Stomach (tissue), 8 donors: ENCODE measurements at regions not wholly inside any gene's neighbourhood (a gene's known extent, or its start where the extent isn't known, plus 50 kb on each side); places are given as distances from the start of the nearest gene placed in this dataset.

Experiments used
- DNase-seq, 2 donors: peaks; one replicate each; pipeline versions ENCODE4 v3.0.0 to v3.0.0-alpha.2; 2013 to 2019
- H3K27ac ChIP-seq, 5 donors: fragments of 200-600 bp in 4 of 5; sonication (generic) in 4 of 5; one replicate each; pipeline ENCODE4 v1.5.1; 2013 to 2019; ENCODE audit warnings: mild to moderate bottlenecking in 1 of 5, moderate library complexity in 1 of 5
- H3K27me3 ChIP-seq, 3 donors: fragments of 200-600 bp; sonication (generic); one replicate each; pipeline ENCODE4 v1.5.1; 2017 to 2019; ENCODE audit warnings: mixed run types in 1 of 3
- H3K36me3 ChIP-seq, 4 donors: fragments of 200-600 bp; sonication (generic); 1 replicate in 3 of 4; 2 replicates in 1 of 4; pipeline ENCODE4 v1.5.1; 2016 to 2019
- H3K4me1 ChIP-seq, 4 donors: fragments of 200-600 bp; sonication (generic); one replicate each; pipeline ENCODE4 v1.5.1; 2016 to 2019
- H3K4me3 ChIP-seq, 4 donors: fragments of 200-600 bp; sonication (generic) in 3 of 4; one replicate each; pipeline ENCODE4 v1.5.1; 2016 to 2019; ENCODE audit warnings: mild to moderate bottlenecking in 1 of 4
- H3K9me3 ChIP-seq, 4 donors: fragments of 200-600 bp; sonication (generic); one replicate each; pipeline ENCODE4 v1.5.1; 2016 to 2019
- EP300 ChIP-seq: sonication (generic); formaldehyde crosslinking; IDR thresholded peaks from one replicate; pipeline ENCODE4 v1.6.1; 2017; ENCODE audit warnings: antibody characterized with exemption
- POLR2A ChIP-seq, 4 donors: fragments of 450-650 bp; IDR thresholded peaks; one replicate each; pipeline ENCODE4 v1.6.1; 2016; ENCODE audit warnings: antibody characterized with exemption in 4 of 4, control low read depth in 2 of 4, mild to moderate bottlenecking in 1 of 4, moderate library complexity in 1 of 4
- POLR2AphosphoS5 ChIP-seq, 3 donors: sonication (generic); formaldehyde crosslinking; IDR thresholded peaks; one replicate each; pipeline ENCODE4 v1.6.1; 2016; ENCODE audit warnings: antibody characterized with exemption in 3 of 3
- WGBS, 5 donors: extraction: QIAGEN DNeasy Blood & Tissue Kit in 3 of 5; methylation state at CpG; one replicate each; pipeline versions ENCODE4 v1.1.5 to v1.1.7; 2013 to 2018; 5-methylcytosine and 5-hydroxymethylcytosine counted together
- intact Hi-C: fragments of 100-400 bp; cut with DNase I; formaldehyde crosslinking; loops from one replicate; pipeline ENCODE4 v1.15.1; 2023; ENCODE audit warnings: low total_unique reads
- TF ChIP-seq, protein P1 (sequence below), 7 experiments: fragments of 450-650 bp in 4 of 7; fragments of 200-600 bp in 3 of 7; sonication (generic) in 3 of 7; IDR thresholded peaks; one replicate each; pipeline ENCODE4 v1.5.1; 2016 to 2019; ENCODE audit warnings: antibody characterized with exemption in 7 of 7, control low read depth in 2 of 7, mild to moderate bottlenecking in 1 of 7
- donor health status: healthy with polysubstance abuse.
- donor health status: Bipolar disorder and iron deficiency.
- donor health status: healthy.

DNA sequence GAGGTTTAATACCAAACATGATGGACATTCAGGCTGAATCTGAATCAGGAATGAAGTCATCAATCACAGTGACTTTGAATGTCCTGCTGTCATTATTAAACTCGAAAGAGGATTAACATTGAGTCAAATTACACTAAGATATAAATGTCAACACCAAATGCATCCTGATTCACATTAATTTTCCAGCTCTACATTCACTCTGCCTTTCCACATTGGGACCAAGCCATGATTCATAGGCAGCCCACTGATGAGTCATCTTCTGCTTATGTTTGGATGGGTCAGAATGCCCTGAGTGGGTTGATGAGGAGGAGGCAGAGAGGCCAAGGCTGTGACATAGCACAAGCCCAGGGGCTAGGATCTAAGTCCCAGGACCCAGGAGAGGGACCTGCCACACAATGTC is 247.6 kb upstream of the RPS6KA3 start:
- 29 to 43% (median 33%) methylated on average over 1 of the region's 1 CpG for WGBS, 5 donors
- TF ChIP-seq EP300, result no peak
- Histone ChIP-seq H3K9me3 (no peaks in the 10 kb centered on the region), H3K4me3 (no peak overlapping the region), H3K27me3 (peaks cover 0 to under 1% (median 0%) of the 10 kb centered on the region in 3 donors), H3K36me3 (no peaks in the 10 kb centered on the region), H3K4me1 (no peaks in the 10 kb centered on the region), H3K27ac (no peak overlapping the region)
- no peak for DNase-seq
- intact Hi-C loops, result no loop called here

DNA sequence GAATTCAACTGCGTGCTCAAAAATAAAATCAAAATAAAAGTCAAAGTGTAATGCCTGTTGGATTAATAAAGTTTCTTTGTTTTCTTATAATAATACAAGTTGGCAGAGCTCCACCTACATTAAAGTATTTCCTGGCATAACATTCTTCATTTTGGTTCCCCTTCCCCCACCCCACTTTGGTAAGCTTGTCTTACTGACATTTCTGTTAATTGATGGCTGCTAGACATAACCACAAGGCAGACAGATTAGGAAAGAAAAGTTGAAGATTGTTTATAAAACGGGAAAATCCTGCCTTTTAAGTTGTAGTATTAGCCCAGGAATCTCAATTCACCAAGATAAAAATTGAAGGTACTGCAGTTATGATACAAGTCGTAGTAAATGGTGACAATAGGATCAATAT is 246.5 kb upstream of the RPS6KA3 start:
- no peak for DNase-seq
- intact Hi-C loops, result no loop called here
- WGBS, 5 donors, result 45 to 70% (median 57%) methylated on average over 3 of the region's 3 CpGs
- Histone ChIP-seq H3K4me3 (no peak overlapping the region), H3K27me3 (peaks cover 0 to 3% (median 0%) of the 10 kb centered on the region in 3 donors), H3K36me3 (no peaks in the 10 kb centered on the region), H3K9me3 (no peaks in the 10 kb centered on the region), H3K27ac (no peak overlapping the region), H3K4me1 (no peaks in the 10 kb centered on the region)
- TF ChIP-seq, protein P1, sequence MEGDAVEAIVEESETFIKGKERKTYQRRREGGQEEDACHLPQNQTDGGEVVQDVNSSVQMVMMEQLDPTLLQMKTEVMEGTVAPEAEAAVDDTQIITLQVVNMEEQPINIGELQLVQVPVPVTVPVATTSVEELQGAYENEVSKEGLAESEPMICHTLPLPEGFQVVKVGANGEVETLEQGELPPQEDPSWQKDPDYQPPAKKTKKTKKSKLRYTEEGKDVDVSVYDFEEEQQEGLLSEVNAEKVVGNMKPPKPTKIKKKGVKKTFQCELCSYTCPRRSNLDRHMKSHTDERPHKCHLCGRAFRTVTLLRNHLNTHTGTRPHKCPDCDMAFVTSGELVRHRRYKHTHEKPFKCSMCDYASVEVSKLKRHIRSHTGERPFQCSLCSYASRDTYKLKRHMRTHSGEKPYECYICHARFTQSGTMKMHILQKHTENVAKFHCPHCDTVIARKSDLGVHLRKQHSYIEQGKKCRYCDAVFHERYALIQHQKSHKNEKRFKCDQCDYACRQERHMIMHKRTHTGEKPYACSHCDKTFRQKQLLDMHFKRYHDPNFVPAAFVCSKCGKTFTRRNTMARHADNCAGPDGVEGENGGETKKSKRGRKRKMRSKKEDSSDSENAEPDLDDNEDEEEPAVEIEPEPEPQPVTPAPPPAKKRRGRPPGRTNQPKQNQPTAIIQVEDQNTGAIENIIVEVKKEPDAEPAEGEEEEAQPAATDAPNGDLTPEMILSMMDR (IDR thresholded peaks at IDR 0.05), result no peak
- no peak for TF ChIP-seq POLR2AphosphoS5 (IDR thresholded peaks at IDR 0.05)
- no peak for TF ChIP-seq EP300
- no peak for TF ChIP-seq POLR2A (IDR thresholded peaks at IDR 0.05)

DNA sequence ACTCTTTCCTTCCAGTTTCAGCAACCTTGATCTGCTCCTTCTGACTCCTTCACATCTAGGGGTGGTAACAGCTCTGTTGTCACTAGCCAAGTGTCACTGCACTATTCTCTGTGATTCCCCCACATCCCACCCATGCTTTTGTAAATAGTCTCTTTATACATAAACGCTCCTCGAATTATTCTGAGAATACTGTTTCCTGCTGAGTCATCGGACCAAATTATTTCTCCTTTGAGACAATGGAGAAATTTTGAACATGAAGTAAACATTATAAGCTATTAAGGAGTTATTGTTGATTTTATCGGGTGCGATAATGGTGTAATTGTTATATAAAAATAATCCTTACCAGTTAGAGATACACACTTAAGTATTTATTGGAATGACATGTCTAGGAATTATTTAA is 245.1 kb upstream of the RPS6KA3 start:
- WGBS, 5 donors, result 60 to 79% (median 73%) methylated on average over 5 of the region's 5 CpGs
- Histone ChIP-seq H3K27me3 (peaks cover 0 to 3% (median 0%) of the 10 kb centered on the region in 3 donors), H3K9me3 (no peaks in the 10 kb centered on the region), H3K4me1 (no peaks in the 10 kb centered on the region), H3K4me3 (no peak overlapping the region), H3K36me3 (no peaks in the 10 kb centered on the region), H3K27ac (no peak overlapping the region)
- intact Hi-C loops, result no loop called here
- no peak for DNase-seq
- TF ChIP-seq POLR2AphosphoS5 (IDR thresholded peaks at IDR 0.05) (no peak), EP300 (no peak), POLR2A (IDR thresholded peaks at IDR 0.05) (no peak)
- TF ChIP-seq, protein P1 (IDR thresholded peaks at IDR 0.05), result no peak

DNA sequence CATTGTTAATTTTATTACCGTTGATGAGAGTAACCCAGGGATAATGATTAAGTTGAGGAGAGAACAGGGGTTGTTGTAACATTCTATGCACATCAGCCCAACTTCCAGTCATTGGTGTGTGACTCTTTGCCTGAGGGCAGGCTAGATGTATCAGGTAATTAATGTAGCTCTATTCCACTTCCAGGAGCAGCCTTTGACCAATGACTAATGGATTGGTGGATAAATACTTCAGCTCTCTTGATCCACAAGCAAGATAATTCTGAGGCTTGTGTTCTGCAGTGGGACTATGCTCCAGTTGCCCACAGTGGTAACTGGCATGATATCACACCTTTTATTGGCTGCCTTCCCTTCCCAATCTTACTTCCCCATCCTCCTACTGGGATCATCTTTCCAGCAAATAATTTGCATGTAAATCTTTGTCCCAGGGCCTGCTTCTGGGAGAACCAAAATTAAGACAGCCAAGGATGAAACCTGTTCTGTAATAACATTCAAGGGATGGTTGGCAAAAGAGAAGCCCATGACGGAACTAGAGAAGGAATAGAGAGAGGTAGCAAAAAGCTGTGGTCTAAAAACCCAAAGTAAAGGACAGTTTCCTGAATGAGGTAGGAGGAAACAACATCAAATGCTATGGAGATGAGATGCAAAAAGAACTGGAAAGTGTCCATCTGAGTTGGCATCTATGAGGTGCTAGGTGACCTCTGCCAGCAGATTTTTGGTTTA is 241.4 kb upstream of the RPS6KA3 start:
- intact Hi-C loops, result no loop called here
- Histone ChIP-seq H3K27me3 (peaks cover 0 to 3% (median 0%) of the 10 kb centered on the region in 3 donors), H3K4me3 (no peak overlapping the region), H3K9me3 (no peaks in the 10 kb centered on the region), H3K36me3 (no peaks in the 10 kb centered on the region), H3K4me1 (no peaks in the 10 kb centered on the region), H3K27ac (no peak overlapping the region)
- TF ChIP-seq EP300, result no peak
- TF ChIP-seq, protein P1 (IDR thresholded peaks at IDR 0.05), result no peak
- no peak for TF ChIP-seq POLR2A (IDR thresholded peaks at IDR 0.05)
- 75 to 94% (median 85%) methylated on average over 2 of the region's 2 CpGs for WGBS, 5 donors
- DNase-seq, result no peak

DNA sequence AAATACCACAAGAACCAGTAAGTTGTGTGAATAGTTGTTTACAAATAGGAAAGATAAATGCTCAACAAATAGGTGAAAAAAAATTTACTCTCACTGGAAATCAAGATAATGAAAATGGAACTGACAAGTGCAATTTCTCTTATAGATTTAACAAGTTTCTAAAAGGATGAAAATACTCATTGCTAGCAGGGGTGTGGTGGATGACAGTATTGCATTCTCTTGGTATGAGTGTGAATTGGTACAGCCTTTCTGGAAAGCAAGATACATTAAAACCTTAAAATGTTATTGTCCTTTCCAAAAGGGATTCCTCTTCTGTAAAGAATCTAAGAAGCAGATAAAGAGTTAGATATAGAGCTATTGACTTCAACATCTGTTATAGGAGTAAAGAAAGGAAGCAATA is 240.0 kb upstream of the RPS6KA3 start:
- TF ChIP-seq, protein P1 (IDR thresholded peaks at IDR 0.05), result no peak
- TF ChIP-seq POLR2AphosphoS5 (IDR thresholded peaks at IDR 0.05) (no peak), POLR2A (IDR thresholded peaks at IDR 0.05) (no peak), EP300 (no peak)
- intact Hi-C loops, result no loop called here

More for the DNA sequence above, 240.0 kb upstream of the RPS6KA3 start:
- peaks cover 0 to 3% (median 0%) of the 10 kb centered on the region in 3 donors for H3K27me3 ChIP-seq
- H3K9me3 ChIP-seq, result no peaks in the 10 kb centered on the region
- no peak for DNase-seq
- H3K36me3 ChIP-seq, result no peaks in the 10 kb centered on the region
- H3K27ac ChIP-seq, result no peak overlapping the region
- H3K4me3 ChIP-seq, result no peak overlapping the region
- no peaks in the 10 kb centered on the region for H3K4me1 ChIP-seq
